ENCODE measurements at regions not wholly inside any gene's neighbourhood (a gene's known extent, or its start where the extent isn't known, plus 50 kb on each side); places are given as distances from the start of the nearest gene placed in this dataset.

GRCh38 chr2:207241198-207241597, 75.5 kb upstream of the KLF7 start:
- no peak overlapping the region for H3K4me3 ChIP-seq (replicated peaks; ENCODE audit: low read depth, low read length)
- no peak for TF ChIP-seq CTCF (IDR thresholded peaks at IDR 0.05; ENCODE audit: low read depth, low read length, missing control alignments)
- no peak for DNase-seq (ENCODE audit: extremely low read depth, low read depth)

- no peak for TF ChIP-seq CTCF (IDR thresholded peaks at IDR 0.05; ENCODE audit: low read depth, low read length, missing control alignments)
- DNase-seq (ENCODE audit: extremely low read depth, low read depth): no peak
- H3K4me3 ChIP-seq (replicated peaks; ENCODE audit: low read depth, low read length): no peak overlapping the region
Measured at GRCh38 chr2:207243601-207244000, 77.9 kb upstream of the KLF7 start.

GRCh38 chr2:207244971-207245925, 79.5 kb upstream of the KLF7 start:
- no peak for DNase-seq (ENCODE audit: extremely low read depth, low read depth)
- H3K4me3 ChIP-seq (replicated peaks; ENCODE audit: low read depth, low read length): no peak overlapping the region

GRCh38 chr2:207248702-207249377, 83.1 kb upstream of the KLF7 start:
- TF ChIP-seq CTCF (IDR thresholded peaks at IDR 0.05; ENCODE audit: low read depth, low read length, missing control alignments): no peak
- no peak for DNase-seq (ENCODE audit: extremely low read depth, low read depth)

More at GRCh38 chr2:207244971-207245925, 79.5 kb upstream of the KLF7 start:
- TF ChIP-seq CTCF (IDR thresholded peaks at IDR 0.05; ENCODE audit: low read depth, low read length, missing control alignments): no peak

GRCh38 chr2:207251022-207251421, 85.3 kb upstream of the KLF7 start:
- no peak for DNase-seq (ENCODE audit: extremely low read depth, low read depth)
- H3K4me3 ChIP-seq (replicated peaks; ENCODE audit: low read depth, low read length): no peak overlapping the region
- TF ChIP-seq CTCF (IDR thresholded peaks at IDR 0.05; ENCODE audit: low read depth, low read length, missing control alignments): no peak

More at GRCh38 chr2:207248702-207249377, 83.1 kb upstream of the KLF7 start:
- no peak overlapping the region for H3K4me3 ChIP-seq (replicated peaks; ENCODE audit: low read depth, low read length)

GRCh38 chr2:207251573-207252192, 85.9 kb upstream of the KLF7 start:
- TF ChIP-seq CTCF (IDR thresholded peaks at IDR 0.05; ENCODE audit: low read depth, low read length, missing control alignments): no peak
- no peak overlapping the region for H3K4me3 ChIP-seq (replicated peaks; ENCODE audit: low read depth, low read length)
- no peak for DNase-seq (ENCODE audit: extremely low read depth, low read depth)

All from HFF-Myc (cell line).